Lower leg skin (tissue), 4 donors: ENCODE measurements at regions not wholly inside any gene's neighbourhood (a gene's known extent, or its start where the extent isn't known, plus 50 kb on each side); places are given as distances from the start of the nearest gene placed in this dataset.
"Not testable (repeated sequence)": the region's sequence is repeated elsewhere in the genome, so short reads cannot be mapped to it uniquely, and the experiment has no call there.

Experiments used
- DNase-seq, 2 donors: peaks; one replicate each; pipeline ENCODE4 v3.0.0-alpha.2; 2019; ENCODE audit warnings: low spot score in 2 of 2
- H3K4me3 ChIP-seq: fragments of 200-600 bp; sonication (generic); 2 replicates; pipeline ENCODE4 v1.5.1; 2017; ENCODE audit warnings: mild to moderate bottlenecking, low read depth; ENCODE audit not compliant: poor library complexity, severe bottlenecking
- CTCF ChIP-seq, 3 donors: fragments of 450-650 bp; IDR thresholded peaks; one replicate each; pipeline ENCODE4 v1.5.1; 2016; ENCODE audit warnings: antibody characterized with exemption in 3 of 3, mild to moderate bottlenecking in 3 of 3, moderate library complexity in 2 of 3
- POLR2A ChIP-seq, 2 donors: fragments of 450-650 bp; IDR thresholded peaks; one replicate each; pipeline ENCODE4 v1.6.1; 2016 to 2017; ENCODE audit warnings: antibody characterized with exemption in 2 of 2, mild to moderate bottlenecking in 1 of 2, moderate library complexity in 1 of 2
- WGBS, 2 donors: methylation state at CpG; one replicate each; pipeline ENCODE4 v1.1.5; 2018; 5-methylcytosine and 5-hydroxymethylcytosine counted together
- intact Hi-C: fragments of 100-400 bp; cut with DNase I; formaldehyde crosslinking; loops from one replicate; pipeline ENCODE4 v1.15.0; 2023; ENCODE audit warnings: low total_unique reads

GRCh38 chr3:166265153-166265552 lies 427.9 kb upstream of the BCHE start:
- TF ChIP-seq CTCF (IDR thresholded peaks at IDR 0.05): no peak
- TF ChIP-seq POLR2A (IDR thresholded peaks at IDR 0.05): no peak
- H3K4me3 ChIP-seq: no peak overlapping the region
- DNase-seq: no peak
- 88 to 89% methylated on average over 4 of the region's 4 CpGs for WGBS, 2 donors
- intact Hi-C loops: no loop called here

GRCh38 chr3:166263460-166263859 lies 426.2 kb upstream of the BCHE start:
- intact Hi-C loops: no loop called here
- TF ChIP-seq POLR2A (IDR thresholded peaks at IDR 0.05) (no peak), CTCF (IDR thresholded peaks at IDR 0.05) (no peak)
- H3K4me3 ChIP-seq: no peak overlapping the region
- DNase-seq: no peak
- WGBS, 2 donors: 56 to 68% methylated on average over 2 of the region's 2 CpGs

- WGBS, 2 donors: 86 to 93% methylated on average over 21 to 41 of the region's 41 CpGs
- intact Hi-C loops, DNase-seq, H3K4me3 ChIP-seq: not testable (repeated sequence)
Observed at GRCh38 chr3:166258293-166258850, 421.1 kb upstream of the BCHE start.

- no peak overlapping the region for H3K4me3 ChIP-seq
- intact Hi-C loops: no loop called here
- 93 to 95% methylated on average over 16 of the region's 16 CpGs for WGBS, 2 donors
- no peak for DNase-seq
- TF ChIP-seq CTCF (IDR thresholded peaks at IDR 0.05) (no peak), POLR2A (IDR thresholded peaks at IDR 0.05) (no peak)
Observed at GRCh38 chr3:166257715-166258114, 420.5 kb upstream of the BCHE start.

- no peak for DNase-seq
- no peak overlapping the region for H3K4me3 ChIP-seq
- 69% methylated on average over 3 of the region's 3 CpGs for WGBS, 2 donors
- no peak for TF ChIP-seq POLR2A (IDR thresholded peaks at IDR 0.05)
- no peak for TF ChIP-seq CTCF (IDR thresholded peaks at IDR 0.05)
- intact Hi-C loops: no loop called here
Observed at GRCh38 chr3:166248784-166249183, 411.6 kb upstream of the BCHE start.

GRCh38 chr3:166243511-166243910 lies 406.3 kb upstream of the BCHE start:
- no peak for DNase-seq
- H3K4me3 ChIP-seq: no peak overlapping the region
- intact Hi-C loops: no loop called here
- TF ChIP-seq POLR2A (IDR thresholded peaks at IDR 0.05): no peak
- no peak for TF ChIP-seq CTCF (IDR thresholded peaks at IDR 0.05)
